ENCODE measurements at regions not wholly inside any gene's neighbourhood (a gene's known extent, or its start where the extent isn't known, plus 50 kb on each side); places are given as distances from the start of the nearest gene placed in this dataset.

DNA sequence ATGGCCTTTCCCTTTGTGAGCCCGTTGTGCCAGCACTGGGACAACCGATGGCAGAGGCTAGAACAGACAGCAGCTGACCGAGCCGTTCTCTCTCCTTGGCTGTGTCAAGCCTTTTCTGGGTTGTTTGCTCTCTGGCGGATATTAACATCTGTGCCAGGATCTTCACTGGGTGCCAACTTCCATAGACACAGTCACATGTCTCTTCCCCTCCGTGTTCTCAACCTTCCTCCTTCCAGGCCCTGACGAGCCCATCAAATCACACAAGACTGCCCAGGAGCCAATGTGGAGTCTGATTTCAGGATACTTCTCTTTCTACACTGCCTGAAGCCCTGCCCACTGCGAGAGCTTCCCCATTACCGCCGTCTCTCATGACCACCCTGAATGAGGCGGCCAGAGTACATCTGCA is 111.0 kb upstream of the RALGAPA2 start:
- no peak for DNase-seq

DNA sequence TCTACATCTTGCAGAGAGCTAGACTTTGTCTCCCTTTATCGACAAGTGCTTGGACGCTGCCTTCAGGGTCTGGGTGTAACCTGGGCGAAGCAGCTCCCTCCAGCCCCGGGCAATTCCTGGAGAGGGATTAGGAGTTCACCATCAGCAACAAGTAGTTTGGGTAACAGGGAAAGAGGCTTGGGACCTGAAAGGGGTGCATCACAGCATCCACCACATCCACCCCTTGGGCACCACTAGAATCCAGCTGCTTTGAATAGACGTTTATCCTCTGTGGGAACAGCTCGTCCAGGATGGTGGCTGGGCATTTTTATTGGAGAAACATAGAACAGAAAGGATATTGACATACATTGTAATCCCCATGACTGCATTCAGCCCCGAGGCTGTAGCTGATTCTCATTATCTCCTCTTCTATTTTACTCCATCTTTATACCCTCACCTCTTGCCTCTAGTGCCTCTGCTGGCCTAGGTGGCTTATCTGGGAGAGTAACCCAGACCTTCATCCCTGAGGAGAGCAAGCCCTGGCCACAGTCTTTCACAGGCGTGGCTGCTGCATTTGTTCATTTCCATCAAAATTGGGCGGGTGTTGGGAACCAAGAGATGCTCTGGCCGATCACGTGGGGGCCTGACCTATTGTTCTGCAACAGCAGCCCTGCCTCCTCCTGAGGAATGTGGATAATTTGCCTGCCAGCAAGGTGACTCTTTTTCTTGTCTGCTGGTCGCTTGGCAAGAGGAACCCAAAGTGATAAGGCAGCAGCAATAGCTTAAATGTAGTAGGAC is 109.2 kb upstream of the RALGAPA2 start:
- no peak for DNase-seq

DNA sequence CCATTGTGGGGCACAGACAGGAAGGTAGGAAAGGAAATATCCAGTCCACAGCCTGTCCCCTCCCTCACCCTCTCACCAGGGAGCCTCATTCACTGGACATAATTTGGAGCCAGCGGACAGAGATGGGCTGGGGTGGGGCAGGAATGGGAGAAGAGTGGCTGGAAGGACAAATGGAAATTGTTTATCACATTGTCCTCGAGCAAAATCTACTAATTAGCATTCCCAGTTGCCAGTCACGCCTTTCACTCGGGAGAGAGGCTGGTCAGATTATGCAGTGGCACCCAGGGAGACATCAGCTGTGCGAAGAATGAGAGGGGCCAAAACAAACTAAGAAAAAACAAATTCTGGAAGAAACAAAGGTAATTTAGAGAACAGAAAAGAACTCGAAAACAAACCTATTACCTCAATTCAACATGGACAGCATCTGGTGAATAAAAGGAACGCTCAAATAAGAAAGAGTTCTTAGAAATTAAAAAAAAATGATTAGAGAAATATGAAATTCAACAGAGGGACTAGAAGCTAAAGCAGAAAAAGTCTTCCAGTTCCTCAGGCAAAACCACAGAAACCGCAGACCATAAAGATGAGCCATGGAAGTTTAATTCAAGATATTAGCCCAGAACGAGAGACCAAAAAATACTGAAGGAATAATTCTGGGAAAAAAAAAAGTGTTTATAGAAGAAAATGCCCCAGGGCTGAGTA is 108.5 kb upstream of the RALGAPA2 start:
- peak; percentile 34 for DNase-seq

DNA sequence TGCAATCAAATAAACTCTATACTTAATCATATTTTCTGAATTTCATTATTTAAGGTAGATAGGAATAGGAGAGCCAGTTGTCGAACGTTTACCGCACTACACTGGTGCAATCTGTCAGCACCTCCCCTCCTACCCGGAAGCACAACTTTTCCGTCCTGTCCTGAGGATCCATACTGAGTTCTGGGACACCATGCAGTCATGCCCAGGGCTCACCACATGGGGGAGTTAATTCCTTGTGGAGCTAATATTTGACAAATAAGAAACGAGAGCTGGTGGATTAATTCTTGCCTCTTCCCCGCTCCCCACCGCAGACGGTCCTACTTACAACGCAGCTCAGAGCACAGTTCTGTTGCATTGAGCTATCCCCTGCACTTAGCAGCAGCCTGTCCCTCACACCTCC is 107.7 kb upstream of the RALGAPA2 start:
- no peak for DNase-seq

DNA sequence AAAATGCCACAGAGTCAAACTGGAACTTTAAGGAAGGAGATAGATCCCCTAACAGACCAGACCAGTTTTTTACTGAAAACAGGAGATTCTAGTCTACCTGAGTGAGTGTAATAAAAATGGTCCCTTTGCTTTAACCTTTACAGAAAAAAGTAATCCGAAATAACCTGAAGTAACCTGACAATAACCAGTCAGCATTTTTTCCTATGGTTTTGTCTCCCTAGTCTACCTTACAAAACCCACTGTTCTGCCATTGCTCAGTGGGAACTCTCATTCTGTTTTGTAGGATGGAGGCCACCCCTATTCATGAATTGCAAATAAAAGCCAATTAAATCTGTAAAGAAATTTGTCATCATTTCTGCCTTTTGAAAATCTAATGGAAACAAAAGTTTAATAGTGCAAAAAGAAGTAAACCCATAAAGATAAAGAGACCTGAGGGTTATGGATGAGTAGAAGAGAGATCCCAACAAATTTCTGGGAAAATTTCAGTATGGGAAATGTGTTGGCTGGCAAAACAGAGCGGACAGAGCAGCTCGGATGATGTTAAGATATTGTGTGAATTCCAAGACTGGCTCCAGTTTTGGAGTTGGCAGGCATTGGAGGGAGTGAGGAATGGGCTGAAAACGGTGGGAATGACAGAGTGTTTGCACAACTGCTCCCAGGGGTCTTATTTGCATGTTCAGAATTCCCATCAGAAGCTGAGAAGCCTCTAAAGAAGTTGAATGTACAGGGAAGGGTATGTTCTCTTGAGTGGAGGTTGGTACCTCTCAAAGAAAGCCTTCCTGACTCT is 104.7 kb upstream of the RALGAPA2 start:
- DNase-seq: no peak

DNA sequence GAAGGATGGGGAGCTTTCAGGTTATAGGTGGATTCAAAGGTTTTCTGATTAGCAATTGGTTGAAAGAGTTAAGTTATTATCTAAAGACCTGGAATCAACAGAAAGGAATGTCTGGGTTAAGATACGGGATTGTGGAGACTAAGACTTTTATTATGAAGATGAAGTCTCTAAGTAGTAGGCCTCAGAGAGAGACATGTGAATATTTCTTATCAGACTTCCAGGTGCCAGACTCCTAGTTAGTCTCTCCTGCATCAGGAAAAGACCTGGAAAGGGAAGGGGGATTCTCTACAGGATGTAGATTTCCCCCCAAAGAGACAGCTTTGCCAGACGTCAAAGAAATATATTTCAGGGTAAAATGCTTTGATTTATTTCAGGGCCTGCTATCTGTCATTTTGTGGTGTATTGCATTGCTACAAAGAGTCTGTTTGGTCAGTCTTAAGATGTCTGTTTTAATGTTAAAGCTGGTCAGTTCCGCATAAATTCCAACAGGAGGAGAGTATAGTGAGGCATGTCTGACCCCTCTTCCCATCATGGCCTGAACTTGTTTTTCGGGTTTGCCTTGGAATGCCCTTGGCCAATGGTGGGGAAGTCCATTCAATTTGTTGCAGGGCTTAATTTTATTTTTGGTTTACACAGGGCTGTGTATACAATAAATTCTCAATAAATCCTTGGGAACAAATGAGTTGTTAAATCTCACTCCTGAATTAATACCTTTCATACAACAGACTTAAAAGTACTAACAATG is 103.4 kb upstream of the RALGAPA2 start:
- no peak for DNase-seq

DNA sequence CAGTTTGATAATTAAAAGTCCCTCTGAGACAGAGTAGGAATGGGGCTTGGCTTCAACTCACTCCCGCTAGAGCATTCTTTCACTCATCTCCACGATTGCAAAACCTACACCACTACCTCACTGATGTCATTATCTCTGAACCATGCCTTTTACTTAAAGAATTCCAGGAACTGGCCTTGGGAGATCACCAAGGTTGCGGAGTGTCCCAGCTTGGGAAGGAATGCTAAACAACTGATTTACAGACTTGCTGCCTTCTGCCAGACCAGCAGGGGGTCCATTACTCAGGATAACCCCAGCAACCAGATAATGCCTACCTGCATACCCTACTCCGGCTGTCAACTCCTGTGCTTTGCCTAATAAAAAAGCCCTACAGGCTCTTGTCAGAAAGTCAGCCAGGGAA is 102.2 kb upstream of the RALGAPA2 start:
- no peak for DNase-seq

DNA sequence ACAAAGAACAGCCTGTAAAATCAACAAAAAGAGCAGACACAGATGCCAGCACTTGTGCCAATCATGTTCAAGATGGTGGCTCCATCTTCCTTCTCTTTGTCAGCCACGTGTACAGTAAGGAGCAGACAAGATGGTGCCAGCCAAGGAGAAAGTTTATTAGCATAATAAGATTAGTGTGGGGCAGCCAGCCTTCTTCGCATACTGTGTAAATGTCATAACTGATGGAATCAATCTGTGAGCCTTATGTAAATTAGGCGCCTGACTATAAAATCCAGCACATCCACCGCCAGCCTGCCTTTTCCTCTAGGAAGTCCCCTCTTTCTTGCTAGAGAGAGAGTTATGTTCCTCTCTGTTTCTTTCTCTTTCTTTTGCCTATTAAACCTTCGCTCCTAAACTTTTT is 99.7 kb upstream of the RALGAPA2 start:
- DNase-seq: no peak

DNA sequence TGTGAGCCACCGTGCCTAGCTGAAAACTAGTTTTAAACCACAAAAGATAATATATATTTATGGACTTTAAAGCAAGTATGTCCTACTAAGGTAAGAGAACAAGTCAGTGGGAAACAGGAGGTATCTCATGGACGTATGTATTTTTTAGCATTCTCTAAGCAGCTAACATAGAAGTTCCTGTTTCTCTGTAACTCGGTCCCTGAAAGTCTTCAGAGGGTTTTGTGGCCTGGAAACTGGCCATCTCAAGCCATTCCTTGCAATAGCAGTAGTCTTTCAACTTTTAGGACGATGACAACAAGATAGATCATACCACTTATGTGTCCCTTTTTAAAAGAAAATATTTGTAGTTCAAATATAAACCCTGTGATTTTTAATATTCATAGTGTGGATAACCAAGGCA is 95.6 kb upstream of the RALGAPA2 start:
- DNase-seq: no peak

DNA sequence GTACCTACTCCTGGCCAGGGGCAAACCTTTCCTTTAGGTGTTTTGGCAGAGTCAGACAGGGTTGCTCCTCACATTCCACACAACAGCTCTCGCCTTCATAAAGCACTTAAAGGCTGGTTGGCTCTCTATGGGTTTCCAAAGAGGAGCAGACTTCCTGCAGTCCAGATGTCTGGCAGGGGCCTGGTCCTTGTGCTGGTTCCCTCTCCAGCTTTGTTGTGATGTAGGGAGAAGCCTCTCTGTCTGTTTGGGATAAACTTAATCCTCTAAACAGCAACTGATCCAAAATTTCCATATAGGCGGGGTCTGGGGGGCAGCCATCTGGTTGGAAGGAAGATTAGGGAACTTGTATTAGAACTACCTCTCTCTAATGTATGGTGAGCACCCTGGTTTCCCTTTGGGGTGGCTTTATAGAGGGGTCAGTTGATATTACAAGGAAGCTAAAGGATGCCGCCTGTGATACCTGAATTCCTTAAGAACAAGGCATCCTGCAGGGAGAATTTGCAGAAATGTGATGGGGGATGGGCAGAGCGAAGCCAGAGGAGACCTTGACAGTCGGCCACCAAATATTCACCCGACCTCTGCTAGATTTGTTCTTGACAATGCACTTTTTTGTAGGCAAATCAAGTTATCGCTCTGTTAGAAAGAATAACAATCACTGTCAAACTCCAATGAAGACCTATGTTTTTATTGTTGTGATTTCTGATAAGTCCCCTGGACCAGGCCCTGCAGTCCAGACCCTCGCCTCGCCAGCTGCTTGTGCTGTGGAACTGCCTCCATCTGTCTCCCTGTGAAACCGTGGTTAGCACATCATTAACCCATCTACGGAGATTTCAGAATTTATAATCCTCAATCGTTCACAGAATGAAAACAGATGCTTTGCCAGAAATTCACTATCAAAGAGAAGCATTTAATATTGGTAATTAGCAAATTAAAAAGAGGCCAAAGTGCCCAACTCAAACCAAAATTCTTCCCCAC is 94.0 kb upstream of the RALGAPA2 start:
- no peak for DNase-seq

DNA sequence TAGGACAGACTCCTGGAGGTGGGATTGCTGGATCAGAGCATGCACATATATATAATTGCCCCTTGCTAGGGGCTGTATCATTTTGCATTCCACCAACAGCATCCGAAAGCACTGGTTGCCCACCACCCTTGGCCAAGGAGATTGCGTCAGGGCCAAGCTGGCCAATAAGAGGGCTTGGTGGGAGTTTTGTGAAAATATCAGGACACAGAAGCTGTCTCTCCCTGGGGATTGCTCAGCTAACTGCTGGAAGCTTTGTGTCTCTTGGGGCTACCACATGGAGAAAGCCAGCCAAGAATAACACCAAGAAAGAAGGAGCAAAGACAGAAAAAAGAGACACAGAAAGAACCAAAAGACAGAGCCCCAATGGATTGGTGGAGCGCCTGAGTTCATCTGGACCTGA is 90.6 kb upstream of the RALGAPA2 start:
- DNase-seq: no peak

DNA sequence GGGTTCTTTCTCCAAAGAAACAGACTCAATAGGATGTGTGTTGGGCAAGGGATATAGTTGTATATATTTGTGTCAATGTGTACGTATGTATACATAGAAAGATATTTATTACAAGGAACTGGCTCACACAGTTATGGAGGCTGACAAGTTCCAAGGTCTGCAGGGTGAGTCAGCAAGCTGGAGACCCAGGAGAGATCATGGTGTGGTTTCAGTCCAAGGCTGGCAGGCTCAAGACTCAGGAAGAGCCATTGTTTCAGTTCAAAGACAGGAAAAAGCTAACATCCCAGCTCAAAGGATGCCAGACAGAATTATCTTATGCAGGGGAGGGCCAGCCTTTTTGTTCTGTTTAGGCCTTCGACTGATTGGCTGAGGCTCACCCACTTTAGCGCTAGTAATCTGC is 89.9 kb upstream of the RALGAPA2 start:
- no peak for DNase-seq

DNA sequence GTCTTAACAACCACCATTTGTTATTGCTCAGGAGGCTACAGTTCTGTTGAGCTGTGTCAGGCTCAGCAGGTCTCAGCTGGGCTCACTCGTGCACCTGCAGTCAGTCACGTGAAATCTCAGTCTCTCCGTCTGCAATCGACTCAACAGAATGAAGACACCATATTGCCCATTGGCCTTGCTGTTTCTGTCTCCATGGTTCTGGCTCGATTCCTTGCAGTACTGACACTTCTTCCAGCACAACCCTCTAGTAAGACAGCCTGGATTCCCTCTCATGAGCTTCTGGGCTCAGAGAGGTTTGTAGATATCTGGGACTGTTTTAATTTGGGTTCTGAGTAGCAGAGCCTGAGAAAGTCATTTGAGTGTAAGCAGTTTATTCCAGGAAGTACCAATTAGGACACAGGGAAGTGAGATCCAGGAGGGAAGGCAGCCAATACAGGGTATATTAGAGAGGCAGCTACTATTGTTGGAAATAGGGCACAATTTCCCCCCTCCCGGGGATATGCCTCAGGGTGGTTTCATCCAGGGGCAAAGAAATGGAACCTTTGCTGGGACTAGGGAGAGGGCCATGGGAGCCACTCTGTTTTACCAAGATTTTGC is 87.4 kb upstream of the RALGAPA2 start:
- DNase-seq: no peak

DNA sequence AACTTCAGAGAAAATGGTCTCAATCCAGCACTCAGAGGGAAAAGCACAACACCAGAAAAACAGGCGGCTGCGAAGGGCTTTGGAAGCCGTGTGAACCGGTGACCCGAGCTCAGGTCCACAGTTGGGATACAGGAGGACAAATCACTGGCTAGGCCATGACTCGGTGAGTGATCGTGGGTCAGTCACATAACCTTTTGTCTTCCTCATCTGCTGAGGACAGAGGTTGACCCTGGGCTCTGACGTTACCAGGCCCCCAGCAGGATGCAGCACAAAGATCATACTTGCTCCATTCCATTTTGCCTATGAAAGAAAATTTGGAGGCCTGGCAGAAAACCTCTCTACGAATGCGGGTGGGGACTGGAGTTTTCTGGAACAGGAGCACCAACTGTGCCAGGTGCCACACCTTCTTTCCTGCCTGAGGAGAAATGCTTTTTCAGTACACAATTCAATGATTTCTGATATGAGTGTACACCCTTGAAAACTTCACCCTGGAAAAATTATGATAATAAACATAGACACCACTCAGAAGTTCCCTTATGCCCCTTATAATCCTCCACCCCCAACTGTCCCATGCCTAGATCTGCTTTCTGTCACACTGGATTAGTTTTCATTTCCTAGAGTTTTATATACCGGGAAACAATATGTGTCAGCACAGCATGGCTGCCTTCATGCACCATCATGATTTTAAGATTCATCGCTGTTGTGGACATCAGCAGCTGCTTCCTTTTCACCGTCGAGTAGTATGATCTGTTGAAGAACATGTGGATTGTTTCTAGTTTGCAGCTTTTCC is 85.3 kb upstream of the RALGAPA2 start:
- no peak for DNase-seq

DNA sequence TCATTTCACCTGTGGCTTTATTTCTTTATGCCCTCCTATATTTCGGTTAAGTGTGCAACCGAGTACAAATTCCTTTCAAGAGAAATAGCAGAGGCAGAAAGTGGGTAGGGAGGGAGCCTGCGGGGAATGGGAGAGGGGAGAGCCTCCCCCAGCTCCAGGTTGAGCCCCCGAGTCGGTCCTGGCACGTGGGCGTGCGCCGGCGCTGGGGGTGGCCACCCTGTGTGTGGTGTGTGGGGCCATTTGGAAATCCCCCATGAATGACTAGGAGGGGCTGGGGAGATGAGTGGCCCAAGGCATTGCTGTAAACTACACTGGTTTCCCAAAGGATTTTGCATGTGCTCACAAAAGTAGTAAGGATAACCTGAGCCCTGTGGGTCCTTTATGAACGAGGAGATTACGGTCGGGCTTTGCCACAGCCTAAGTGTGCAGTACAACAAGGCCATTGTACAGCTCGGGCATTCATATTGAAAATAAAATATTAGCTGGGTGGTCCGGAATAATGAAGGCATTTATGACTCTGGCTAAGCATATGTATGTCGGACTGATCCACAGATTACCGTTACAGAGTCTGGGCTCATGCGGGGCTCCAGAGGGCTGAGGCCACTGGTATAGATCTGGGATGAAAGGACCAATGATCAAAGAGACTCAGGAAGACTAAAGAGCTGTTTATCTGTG is 84.5 kb upstream of the RALGAPA2 start:
- DNase-seq: no peak

DNA sequence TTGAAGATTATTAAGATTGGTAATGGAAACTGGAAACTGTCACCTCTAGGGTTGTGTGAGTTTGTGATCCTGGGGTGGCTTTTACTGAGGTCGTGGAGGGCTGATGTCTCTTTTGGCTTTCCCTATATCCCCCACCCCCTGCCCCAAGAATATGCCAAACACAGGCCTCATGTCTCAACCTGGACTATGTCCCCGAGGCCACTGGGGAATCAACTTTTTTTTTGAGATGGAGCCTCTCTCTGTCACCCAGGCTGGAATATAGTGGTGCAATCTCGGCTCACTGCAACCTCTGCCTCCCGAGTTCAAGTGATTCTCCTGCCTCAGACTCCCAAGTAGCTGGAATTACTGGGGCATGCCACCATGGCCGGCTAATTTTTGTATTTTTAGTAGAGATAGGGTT is 83.3 kb upstream of the RALGAPA2 start:
- no peak for DNase-seq

DNA sequence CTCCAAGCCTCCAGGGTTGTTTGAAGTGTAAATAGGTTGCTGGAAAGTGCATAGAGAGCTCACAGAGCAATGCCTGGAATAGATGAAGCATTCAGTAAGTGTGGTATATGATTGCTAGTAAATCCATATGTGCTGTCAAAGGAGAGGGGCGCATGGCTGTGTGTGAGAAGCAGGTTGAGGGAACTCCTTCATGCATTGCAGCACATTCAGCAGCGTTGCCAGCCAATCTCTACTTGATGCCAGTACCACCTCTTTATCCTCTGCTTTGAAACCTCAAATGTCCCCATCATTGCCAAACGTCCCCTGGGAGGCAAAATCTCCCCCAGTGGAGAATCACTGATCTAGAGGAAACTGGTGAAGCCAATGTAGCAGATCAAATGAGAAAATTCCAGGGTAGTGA is 82.7 kb upstream of the RALGAPA2 start:
- DNase-seq: no peak

DNA sequence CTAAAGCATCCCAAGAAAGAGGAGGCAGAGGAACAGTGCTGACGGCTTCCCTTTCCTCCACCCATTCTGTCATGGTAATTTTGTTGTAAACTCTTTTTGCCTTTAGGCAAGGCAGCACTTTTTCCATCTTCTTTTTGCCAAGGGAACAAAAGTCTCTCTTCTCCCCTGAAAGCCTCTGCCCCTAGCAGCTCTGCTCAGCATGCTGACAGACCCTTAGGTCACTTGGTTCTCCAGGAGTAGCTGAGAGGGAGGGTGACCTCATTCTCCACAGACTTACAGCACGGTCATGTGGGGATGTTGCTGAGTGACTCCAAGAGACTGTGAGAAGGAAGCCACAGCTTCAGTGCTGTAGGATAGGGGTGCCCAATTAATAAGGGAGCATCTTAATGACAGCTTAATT is 81.1 kb upstream of the RALGAPA2 start:
- no peak for DNase-seq

DNA sequence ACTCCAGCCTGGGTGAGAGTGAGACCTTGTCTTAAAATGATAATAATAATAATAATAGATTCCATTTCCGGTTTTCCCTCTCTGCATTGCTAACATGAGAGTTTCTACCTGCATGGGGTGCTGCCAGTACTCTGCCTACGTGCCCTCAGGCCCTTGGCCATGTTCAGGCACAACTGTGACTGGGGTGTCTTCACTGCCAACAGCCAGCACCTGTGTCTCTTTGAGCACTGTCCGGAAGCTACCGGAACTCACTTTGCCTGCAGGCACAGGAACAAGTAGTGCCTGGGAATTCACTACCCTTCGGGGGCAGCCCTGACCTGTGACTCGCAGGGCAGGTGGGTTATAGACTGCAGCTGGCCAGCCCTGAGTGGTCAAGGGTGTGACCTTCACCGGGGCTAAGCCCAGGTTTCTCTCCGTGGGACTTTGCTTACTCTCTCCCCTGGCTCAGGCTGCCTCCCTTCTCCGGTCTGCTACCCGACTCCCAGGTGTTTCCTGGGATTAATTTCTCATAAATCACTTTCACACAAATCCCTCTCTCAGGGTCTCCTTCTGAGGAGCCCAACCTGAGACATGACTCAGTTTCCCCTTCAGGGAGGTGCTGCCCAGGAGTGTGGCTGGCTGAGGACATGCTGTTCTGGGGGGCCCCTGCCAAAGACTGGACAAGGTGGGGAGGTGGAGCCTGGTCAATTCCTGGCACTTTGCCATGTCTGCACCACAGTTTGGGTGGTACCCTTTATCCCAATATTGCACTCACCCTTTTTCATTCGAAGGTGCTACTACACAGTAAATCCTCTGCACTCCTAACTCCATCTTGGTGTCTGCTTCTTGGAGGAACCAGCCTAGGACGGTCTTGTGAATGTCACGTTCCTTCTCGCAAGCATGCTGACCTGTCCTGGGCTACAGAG is 79.5 kb upstream of the RALGAPA2 start:
- DNase-seq: no peak

Data from COR-L47 (cell line).